Gastroesophageal sphincter (tissue), 3 donors: ENCODE measurements at regions not wholly inside any gene's neighbourhood (a gene's known extent, or its start where the extent isn't known, plus 50 kb on each side); places are given as distances from the start of the nearest gene placed in this dataset.

Experiments
- CTCF ChIP-seq, 4 experiments: fragments of 200-600 bp in 2 of 4; fragments of 450-650 bp in 2 of 4; sonication (generic) in 1 of 4; IDR thresholded peaks; one replicate each; pipeline ENCODE4 v1.5.1; 2017 to 2019; ENCODE audit warnings: antibody characterized with exemption in 4 of 4, mild to moderate bottlenecking in 2 of 4, moderate library complexity in 2 of 4
- EP300 ChIP-seq: sonication (generic); formaldehyde crosslinking; IDR thresholded peaks from one replicate; pipeline ENCODE4 v1.6.1; 2017; ENCODE audit warnings: antibody characterized with exemption, mild to moderate bottlenecking
- POLR2A ChIP-seq, 2 donors: fragments of 450-650 bp; IDR thresholded peaks; one replicate each; pipeline ENCODE4 v1.6.1; 2017; ENCODE audit warnings: antibody characterized with exemption in 2 of 2, mild to moderate bottlenecking in 2 of 2, moderate library complexity in 1 of 2

GRCh38 chr7:46440186-46440585 is 519.1 kb upstream of the IGFBP3 start:
- TF ChIP-seq CTCF (IDR thresholded peaks at IDR 0.05) (no peak), POLR2A (IDR thresholded peaks at IDR 0.05) (no peak), EP300 (no peak)
